Nephron (organoid): ENCODE measurements at regions not wholly inside any gene's neighbourhood (a gene's known extent, or its start where the extent isn't known, plus 50 kb on each side); places are given as distances from the start of the nearest gene placed in this dataset.

ENCODE experiments used
- H3K27ac Mint-ChIP-seq, 3 experiments: 2 replicates each; pipeline ENCODE4 v1.8.0; 2020; ENCODE audit warnings: mixed read lengths in 3 of 3, mild to moderate bottlenecking in 2 of 3, moderate library complexity in 1 of 3
- H3K27me3 Mint-ChIP-seq: 2 replicates; pipeline ENCODE4 v1.8.0; 2021; ENCODE audit warnings: low read depth, mild to moderate bottlenecking, moderate library complexity, mixed read lengths
- H3K36me3 Mint-ChIP-seq: 2 replicates; pipeline ENCODE4 v1.8.0; 2020; ENCODE audit warnings: low read depth, mixed read lengths
- H3K4me1 Mint-ChIP-seq: 2 replicates; pipeline ENCODE4 v1.8.0; 2020; ENCODE audit warnings: mixed read lengths
- H3K4me3 Mint-ChIP-seq, 3 experiments: 2 replicates each; pipeline ENCODE4 v1.8.0; 2020; ENCODE audit warnings: mild to moderate bottlenecking in 3 of 3, mixed read lengths in 3 of 3, moderate library complexity in 2 of 3
- H3K9me3 Mint-ChIP-seq: 2 replicates; pipeline ENCODE4 v1.8.0; 2020; ENCODE audit warnings: mixed read lengths
- TF ChIP-seq, protein P1 (sequence below), 3 experiments: fragments of 200-600 bp; sonication (generic); IDR thresholded peaks; one replicate each; pipeline ENCODE4 v1.5.0; 2021; ENCODE audit warnings: antibody characterized with exemption in 3 of 3; ENCODE audit not compliant: unreplicated experiment in 3 of 3

DNA sequence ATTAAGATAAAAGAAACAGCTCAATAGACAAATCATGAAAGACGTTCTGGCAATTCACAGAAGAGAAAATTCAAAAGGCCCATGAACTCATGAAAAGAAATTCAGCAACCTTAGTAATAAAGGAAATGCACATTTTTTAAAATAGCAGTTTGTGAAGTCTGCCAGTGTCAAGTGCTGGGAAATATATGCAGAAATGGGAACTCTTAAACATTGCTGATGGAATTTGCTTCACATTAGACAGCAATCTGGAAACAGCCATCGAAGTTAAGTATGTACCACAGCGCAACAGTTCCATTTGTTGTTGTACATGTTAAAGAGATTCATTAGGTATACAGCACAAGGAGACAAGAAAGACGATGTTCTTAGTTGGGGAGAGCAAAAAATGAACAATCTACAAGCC is 319.4 kb upstream of the SALL1 start:
- H3K4me1 Mint-ChIP-seq = peaks cover 8% of the 10 kb centered on the region
- H3K27ac Mint-ChIP-seq = no peak overlapping the region

DNA sequence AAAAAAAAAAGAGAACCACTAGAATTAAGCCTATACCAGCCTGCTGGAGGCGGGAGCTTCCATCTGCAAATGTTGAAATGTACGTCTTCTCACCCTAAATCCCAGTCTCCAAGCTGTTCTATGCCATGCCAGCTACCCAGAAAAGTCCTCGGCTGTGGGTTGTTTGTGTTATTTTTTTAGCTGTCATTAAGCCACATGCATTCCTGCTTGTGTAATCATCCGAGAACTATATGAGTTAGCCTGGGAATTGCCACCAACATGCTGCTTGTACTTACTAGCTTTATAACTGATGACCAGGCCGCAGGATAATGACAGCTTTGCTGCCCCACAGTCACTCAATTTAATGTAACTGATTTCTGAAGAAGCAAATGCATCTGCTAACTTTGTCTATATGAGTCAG is 313.9 kb upstream of the SALL1 start:
- no peaks in the 10 kb centered on the region for H3K9me3 Mint-ChIP-seq
- no peak overlapping the region for H3K27ac Mint-ChIP-seq
- H3K4me1 Mint-ChIP-seq = peaks cover 11% of the 10 kb centered on the region
- no peak overlapping the region for H3K4me3 Mint-ChIP-seq
- peaks cover 13% of the 10 kb centered on the region for H3K27me3 Mint-ChIP-seq
- TF ChIP-seq, protein P1, sequence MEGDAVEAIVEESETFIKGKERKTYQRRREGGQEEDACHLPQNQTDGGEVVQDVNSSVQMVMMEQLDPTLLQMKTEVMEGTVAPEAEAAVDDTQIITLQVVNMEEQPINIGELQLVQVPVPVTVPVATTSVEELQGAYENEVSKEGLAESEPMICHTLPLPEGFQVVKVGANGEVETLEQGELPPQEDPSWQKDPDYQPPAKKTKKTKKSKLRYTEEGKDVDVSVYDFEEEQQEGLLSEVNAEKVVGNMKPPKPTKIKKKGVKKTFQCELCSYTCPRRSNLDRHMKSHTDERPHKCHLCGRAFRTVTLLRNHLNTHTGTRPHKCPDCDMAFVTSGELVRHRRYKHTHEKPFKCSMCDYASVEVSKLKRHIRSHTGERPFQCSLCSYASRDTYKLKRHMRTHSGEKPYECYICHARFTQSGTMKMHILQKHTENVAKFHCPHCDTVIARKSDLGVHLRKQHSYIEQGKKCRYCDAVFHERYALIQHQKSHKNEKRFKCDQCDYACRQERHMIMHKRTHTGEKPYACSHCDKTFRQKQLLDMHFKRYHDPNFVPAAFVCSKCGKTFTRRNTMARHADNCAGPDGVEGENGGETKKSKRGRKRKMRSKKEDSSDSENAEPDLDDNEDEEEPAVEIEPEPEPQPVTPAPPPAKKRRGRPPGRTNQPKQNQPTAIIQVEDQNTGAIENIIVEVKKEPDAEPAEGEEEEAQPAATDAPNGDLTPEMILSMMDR (IDR thresholded peaks at IDR 0.05; ENCODE audit: unreplicated experiment in 3 of 3) = no peak
- no peaks in the 10 kb centered on the region for H3K36me3 Mint-ChIP-seq

More for the DNA sequence above, 319.4 kb upstream of the SALL1 start:
- Mint-ChIP-seq H3K9me3 (no peaks in the 10 kb centered on the region), H3K36me3 (no peaks in the 10 kb centered on the region), H3K4me3 (no peak overlapping the region), H3K27me3 (peaks cover 13% of the 10 kb centered on the region)
- TF ChIP-seq, protein P1 (IDR thresholded peaks at IDR 0.05; ENCODE audit: unreplicated experiment in 3 of 3) = no peak

DNA sequence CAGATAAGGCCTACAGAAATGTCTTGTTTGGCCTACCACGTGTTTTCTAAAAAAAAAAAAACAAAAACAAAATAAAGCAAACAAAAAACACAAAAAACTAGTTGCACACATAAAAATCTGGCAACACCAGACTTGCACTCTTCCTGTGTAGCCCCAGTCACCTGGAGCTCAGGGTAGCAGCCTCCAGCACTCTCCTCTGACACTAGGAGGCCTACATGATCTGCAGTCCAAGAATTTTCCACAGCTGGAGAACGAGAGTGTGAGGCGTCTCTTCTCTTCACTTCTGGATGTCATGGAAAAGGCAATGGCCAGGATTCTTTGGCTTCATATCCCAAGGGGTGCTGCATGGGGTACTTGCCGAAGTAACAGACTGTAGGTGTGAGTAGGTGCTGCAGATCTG is 310.2 kb upstream of the SALL1 start:
- Mint-ChIP-seq H3K27ac (no peak overlapping the region), H3K4me3 (no peak overlapping the region), H3K27me3 (peaks cover 1% of the 10 kb centered on the region), H3K4me1 (peaks cover 3% of the 10 kb centered on the region), H3K36me3 (no peaks in the 10 kb centered on the region), H3K9me3 (no peaks in the 10 kb centered on the region)
- TF ChIP-seq, protein P1 (IDR thresholded peaks at IDR 0.05; ENCODE audit: unreplicated experiment in 3 of 3) = no peak

DNA sequence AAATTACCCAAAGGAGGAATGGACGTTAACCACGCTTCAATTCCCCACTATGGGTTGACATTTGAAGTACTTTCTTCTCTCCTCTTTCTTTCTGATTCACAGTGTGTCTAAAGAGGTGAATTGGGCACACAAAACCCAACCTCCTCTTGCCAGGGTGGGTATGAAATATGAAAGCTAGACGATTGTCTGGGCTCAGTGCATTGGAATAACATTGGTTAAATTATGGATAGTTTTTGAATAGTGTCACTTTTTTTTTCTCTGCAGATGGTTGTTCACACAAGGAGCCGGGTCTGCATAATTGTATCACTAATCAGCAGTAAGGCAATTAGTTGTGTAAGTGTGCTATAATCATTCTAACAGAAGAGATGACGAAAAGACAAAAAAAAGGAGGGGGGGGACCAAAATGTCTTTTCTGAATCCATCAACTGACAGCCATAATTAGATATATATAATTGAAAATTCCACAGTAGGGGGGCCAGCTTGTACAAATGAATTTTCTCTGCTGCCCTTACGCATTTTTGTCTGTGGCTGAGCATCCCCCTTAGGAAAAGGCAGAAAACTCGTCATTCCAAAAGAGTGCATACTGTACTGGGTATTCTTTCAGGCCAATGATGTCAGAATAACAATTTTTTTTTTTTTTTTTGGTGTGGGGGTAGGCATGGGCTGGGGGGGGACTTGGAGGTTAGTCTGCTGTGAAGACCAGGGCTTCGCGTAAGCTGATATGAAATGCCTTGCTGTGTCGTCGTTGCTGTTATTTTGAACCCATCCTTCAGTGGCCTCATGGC is 307.5 kb upstream of the SALL1 start:
- Mint-ChIP-seq H3K4me1 (no peaks in the 10 kb centered on the region), H3K27ac (no peak overlapping the region), H3K9me3 (no peaks in the 10 kb centered on the region), H3K4me3 (no peak overlapping the region), H3K27me3 (no peaks in the 10 kb centered on the region), H3K36me3 (no peaks in the 10 kb centered on the region)
- TF ChIP-seq, protein P1 (IDR thresholded peaks at IDR 0.05; ENCODE audit: unreplicated experiment in 3 of 3) = no peak

DNA sequence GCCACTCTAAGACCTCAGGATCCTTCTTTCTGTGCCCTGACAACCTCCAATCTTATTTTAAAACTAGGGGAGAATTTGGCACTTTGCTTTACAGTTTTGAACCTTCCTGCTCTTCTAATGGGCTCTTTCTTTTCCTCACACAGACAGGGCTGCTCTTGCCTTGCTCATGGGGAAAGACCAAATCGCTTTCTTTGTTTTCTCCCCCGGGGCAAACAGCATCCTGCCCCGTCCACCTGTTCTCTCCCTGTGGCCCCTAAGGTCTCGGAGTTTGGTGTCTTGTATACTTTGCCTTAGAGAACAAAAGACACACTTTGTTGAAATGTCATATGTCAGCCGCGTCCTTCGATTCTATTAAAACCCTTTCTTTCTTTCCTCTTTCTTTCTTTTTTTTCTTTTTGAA is 306.7 kb upstream of the SALL1 start:
- H3K4me1 Mint-ChIP-seq = no peaks in the 10 kb centered on the region
- H3K9me3 Mint-ChIP-seq = no peaks in the 10 kb centered on the region
- no peaks in the 10 kb centered on the region for H3K27me3 Mint-ChIP-seq
- no peaks in the 10 kb centered on the region for H3K36me3 Mint-ChIP-seq
- no peak overlapping the region for H3K4me3 Mint-ChIP-seq
- no peak overlapping the region for H3K27ac Mint-ChIP-seq
- TF ChIP-seq, protein P1 (IDR thresholded peaks at IDR 0.05; ENCODE audit: unreplicated experiment in 3 of 3) = no peak

DNA sequence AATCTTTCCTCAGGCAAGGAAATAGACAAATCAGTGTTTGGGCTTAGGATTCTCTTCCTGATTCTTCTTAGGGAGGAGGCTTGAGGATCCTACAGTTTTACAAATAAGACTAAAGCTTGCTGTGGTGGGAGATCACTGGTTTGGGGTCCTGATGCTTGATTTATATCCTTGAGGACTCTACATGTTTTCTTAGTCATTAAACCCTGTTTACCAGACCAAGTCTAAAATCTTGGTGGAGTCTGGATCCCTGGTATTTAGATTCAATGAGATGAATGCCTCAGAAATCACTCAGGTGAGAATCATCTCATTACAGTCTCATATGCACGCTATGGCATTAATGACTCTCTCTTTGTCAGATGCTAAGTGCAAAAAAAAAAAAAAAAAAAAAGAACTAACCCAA is 304.3 kb upstream of the SALL1 start:
- no peaks in the 10 kb centered on the region for H3K27me3 Mint-ChIP-seq
- peaks cover 6% of the 10 kb centered on the region for H3K4me1 Mint-ChIP-seq
- H3K4me3 Mint-ChIP-seq = no peak overlapping the region
- TF ChIP-seq, protein P1 (IDR thresholded peaks at IDR 0.05; ENCODE audit: unreplicated experiment in 3 of 3) = no peak
- H3K27ac Mint-ChIP-seq = no peak overlapping the region
- no peaks in the 10 kb centered on the region for H3K9me3 Mint-ChIP-seq
- H3K36me3 Mint-ChIP-seq = no peaks in the 10 kb centered on the region
